NB4 (cell line): ENCODE measurements at regions not wholly inside any gene's neighbourhood (a gene's known extent, or its start where the extent isn't known, plus 50 kb on each side); places are given as distances from the start of the nearest gene placed in this dataset.

Experiments used
- POLR2A ChIP-seq: IDR thresholded peaks from 2 replicates; pipeline ENCODE4 v1.6.1; 2011; ENCODE audit warnings: mild to moderate bottlenecking; ENCODE audit not compliant: insufficient read length; ENCODE audit errors: extremely low read depth
- TF ChIP-seq, protein P1 (sequence below): IDR thresholded peaks from one replicate; pipeline ENCODE4 v1.5.1; 2012; ENCODE audit warnings: low read depth, low read length

DNA sequence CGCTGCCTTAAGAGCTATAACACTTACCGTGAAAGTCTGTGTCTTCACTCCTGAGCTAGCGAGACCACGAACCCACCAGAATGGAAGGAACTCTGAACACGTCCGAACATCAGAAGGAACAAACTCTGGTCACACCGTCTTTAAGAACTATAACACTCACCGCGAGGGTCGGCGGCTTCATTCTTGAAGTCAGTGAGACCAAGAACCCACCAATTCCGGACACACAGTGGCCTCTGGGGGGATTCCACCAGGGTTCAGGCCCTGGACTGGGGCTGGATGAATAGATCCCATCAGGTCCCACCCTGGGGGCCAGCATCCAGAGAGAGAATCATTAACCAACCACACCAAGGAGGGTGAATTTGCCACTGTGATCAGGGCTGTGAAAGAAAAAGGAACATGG lies 55.8 kb upstream of the ATP12A start:
- no peak for TF ChIP-seq POLR2A
- TF ChIP-seq, protein P1, sequence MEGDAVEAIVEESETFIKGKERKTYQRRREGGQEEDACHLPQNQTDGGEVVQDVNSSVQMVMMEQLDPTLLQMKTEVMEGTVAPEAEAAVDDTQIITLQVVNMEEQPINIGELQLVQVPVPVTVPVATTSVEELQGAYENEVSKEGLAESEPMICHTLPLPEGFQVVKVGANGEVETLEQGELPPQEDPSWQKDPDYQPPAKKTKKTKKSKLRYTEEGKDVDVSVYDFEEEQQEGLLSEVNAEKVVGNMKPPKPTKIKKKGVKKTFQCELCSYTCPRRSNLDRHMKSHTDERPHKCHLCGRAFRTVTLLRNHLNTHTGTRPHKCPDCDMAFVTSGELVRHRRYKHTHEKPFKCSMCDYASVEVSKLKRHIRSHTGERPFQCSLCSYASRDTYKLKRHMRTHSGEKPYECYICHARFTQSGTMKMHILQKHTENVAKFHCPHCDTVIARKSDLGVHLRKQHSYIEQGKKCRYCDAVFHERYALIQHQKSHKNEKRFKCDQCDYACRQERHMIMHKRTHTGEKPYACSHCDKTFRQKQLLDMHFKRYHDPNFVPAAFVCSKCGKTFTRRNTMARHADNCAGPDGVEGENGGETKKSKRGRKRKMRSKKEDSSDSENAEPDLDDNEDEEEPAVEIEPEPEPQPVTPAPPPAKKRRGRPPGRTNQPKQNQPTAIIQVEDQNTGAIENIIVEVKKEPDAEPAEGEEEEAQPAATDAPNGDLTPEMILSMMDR: no peak
